ENCODE measurements at regions not wholly inside any gene's neighbourhood (a gene's known extent, or its start where the extent isn't known, plus 50 kb on each side); places are given as distances from the start of the nearest gene placed in this dataset.
"Not testable (repeated sequence)": the region's sequence is repeated elsewhere in the genome, so short reads cannot be mapped to it uniquely, and the experiment has no call there.

DNA sequence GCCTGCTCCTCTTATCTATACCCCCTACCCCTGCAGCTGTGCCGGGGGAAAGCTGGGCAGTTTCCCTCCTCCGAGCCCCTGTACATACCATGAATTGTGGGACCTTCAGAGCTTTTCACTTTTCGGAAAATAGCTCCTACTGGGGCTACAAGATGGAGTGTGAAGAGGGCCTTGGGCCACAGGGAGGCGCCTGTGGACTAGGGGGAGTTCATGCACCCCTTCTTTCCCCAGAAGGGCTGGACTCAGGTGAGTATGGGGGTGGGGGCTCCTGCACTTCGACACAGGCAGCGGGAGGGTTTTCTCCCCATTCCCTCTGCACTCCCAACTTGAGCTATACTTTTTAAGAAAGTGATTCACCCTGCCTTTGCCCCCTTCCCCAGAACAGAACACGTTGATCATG, 202.0 kb downstream of the CEP170 start:
- TF ChIP-seq SIX5 (IDR thresholded peaks at IDR 0.05; ENCODE audit: borderline replicate concordance in 1 of 2, insufficient read depth in 1 of 2, low read depth in 1 of 2, low read length in 2 of 2); PHF8 (IDR thresholded peaks at IDR 0.05; ENCODE audit: borderline replicate concordance, low read length); CHD4 (IDR thresholded peaks at IDR 0.05; ENCODE audit: insufficient read depth, insufficient replicate concordance, low read depth, low read length, poor library complexity, severe bottlenecking); PYGO2 (tag; IDR thresholded peaks at IDR 0.05); ARNT (IDR thresholded peaks at IDR 0.05); ZNF239 (CRISPR knock-in tag; IDR thresholded peaks at IDR 0.05); JUND (IDR thresholded peaks at IDR 0.05; ENCODE audit: borderline replicate concordance, low read depth, low read length); JUND (tag; IDR thresholded peaks at IDR 0.05; ENCODE audit: borderline replicate concordance, low read depth, low read length); ZNF408 (CRISPR knock-in tag; IDR thresholded peaks at IDR 0.05; ENCODE audit: low read depth); POLR2A (conservative IDR thresholded peaks at IDR 0.05); TCF7L2 (IDR thresholded peaks at IDR 0.05; ENCODE audit: low read depth, low read length); RAD21 (CRISPR knock-in tag; conservative IDR thresholded peaks at IDR 0.05 in 1 of 2, IDR thresholded peaks at IDR 0.05 in 1 of 2); ZBTB26 (CRISPR knock-in tag; IDR thresholded peaks at IDR 0.05); CCAR2 (IDR thresholded peaks at IDR 0.05; ENCODE audit: low read depth, low read length): not testable (repeated sequence)
- TF ChIP-seq, protein P1, sequence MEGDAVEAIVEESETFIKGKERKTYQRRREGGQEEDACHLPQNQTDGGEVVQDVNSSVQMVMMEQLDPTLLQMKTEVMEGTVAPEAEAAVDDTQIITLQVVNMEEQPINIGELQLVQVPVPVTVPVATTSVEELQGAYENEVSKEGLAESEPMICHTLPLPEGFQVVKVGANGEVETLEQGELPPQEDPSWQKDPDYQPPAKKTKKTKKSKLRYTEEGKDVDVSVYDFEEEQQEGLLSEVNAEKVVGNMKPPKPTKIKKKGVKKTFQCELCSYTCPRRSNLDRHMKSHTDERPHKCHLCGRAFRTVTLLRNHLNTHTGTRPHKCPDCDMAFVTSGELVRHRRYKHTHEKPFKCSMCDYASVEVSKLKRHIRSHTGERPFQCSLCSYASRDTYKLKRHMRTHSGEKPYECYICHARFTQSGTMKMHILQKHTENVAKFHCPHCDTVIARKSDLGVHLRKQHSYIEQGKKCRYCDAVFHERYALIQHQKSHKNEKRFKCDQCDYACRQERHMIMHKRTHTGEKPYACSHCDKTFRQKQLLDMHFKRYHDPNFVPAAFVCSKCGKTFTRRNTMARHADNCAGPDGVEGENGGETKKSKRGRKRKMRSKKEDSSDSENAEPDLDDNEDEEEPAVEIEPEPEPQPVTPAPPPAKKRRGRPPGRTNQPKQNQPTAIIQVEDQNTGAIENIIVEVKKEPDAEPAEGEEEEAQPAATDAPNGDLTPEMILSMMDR (IDR thresholded peaks at IDR 0.05 in 2 of 3, conservative IDR thresholded peaks at IDR 0.05 in 1 of 3; ENCODE audit: insufficient read depth in 2 of 3, low read depth in 1 of 3, low read length in 3 of 3) = 0 out of 6 replicates have a peak, but pooled peaks of 1 of the 3 experiments have one; percentile 8

Measured in K562 (cell line).